Lower lobe of right lung (tissue), 2 donors: ENCODE measurements at regions not wholly inside any gene's neighbourhood (a gene's known extent, or its start where the extent isn't known, plus 50 kb on each side); places are given as distances from the start of the nearest gene placed in this dataset.

Source experiments
- ATAC-seq, 2 donors: fragments of 200-7000 bp; cut with Tn5 transposase; one replicate each; pipeline ENCODE4 v1.9.1; 2020 to 2022; ENCODE audit warnings: mild to moderate bottlenecking in 2 of 2, moderate library complexity in 2 of 2
- DNase-seq: peaks from one replicate; pipeline ENCODE4 v3.0.0-alpha.2; 2020
- H3K27ac ChIP-seq: fragments of 200-600 bp; one replicate; pipeline ENCODE4 v1.8.0; 2022
- H3K27me3 ChIP-seq: fragments of 200-600 bp; one replicate; pipeline ENCODE4 v1.8.0; 2022; ENCODE audit warnings: low read depth
- H3K36me3 ChIP-seq: fragments of 200-600 bp; one replicate; pipeline ENCODE4 v1.8.0; 2022; ENCODE audit warnings: mild to moderate bottlenecking
- H3K4me1 ChIP-seq: fragments of 200-600 bp; one replicate; pipeline ENCODE4 v1.8.0; 2022
- H3K4me3 ChIP-seq: fragments of 200-600 bp; one replicate; pipeline ENCODE4 v1.8.0; 2022; ENCODE audit warnings: mild to moderate bottlenecking
- H3K9me3 ChIP-seq: fragments of 200-600 bp; one replicate; pipeline ENCODE4 v1.8.0; 2022
- intact Hi-C: fragments of 100-400 bp; cut with DNase I; formaldehyde crosslinking; loops from one replicate; pipeline ENCODE4 v1.11.0; 2022
- TF ChIP-seq, protein P1 (sequence below): fragments of 200-600 bp; IDR thresholded peaks from one replicate; pipeline ENCODE4 v1.8.0; 2022; ENCODE audit warnings: antibody characterized with exemption, mild to moderate bottlenecking
- donor health status: DM: no; HTN: yes; CAD: no; lungs with severe emphysema.

DNA sequence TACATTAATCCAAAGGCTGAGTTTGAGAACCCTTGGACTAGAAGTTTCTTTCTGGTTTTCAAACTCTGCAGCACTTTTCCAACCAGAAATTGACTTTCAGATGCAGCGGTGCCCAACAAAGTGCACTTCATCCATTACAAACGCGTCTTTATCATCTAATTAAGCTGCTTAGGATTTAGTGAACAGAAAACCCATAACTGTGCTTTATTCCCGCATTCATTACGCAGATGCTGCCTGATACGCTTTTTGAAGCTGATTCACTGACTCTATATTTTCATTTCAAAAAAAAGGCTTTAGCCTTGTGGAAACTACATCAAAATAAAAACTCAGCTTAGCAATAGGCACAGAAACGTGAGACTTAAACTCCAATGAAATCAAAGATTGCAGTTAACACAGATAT lies 69.8 kb upstream of the CTXND1 start:
- TF ChIP-seq, protein P1, sequence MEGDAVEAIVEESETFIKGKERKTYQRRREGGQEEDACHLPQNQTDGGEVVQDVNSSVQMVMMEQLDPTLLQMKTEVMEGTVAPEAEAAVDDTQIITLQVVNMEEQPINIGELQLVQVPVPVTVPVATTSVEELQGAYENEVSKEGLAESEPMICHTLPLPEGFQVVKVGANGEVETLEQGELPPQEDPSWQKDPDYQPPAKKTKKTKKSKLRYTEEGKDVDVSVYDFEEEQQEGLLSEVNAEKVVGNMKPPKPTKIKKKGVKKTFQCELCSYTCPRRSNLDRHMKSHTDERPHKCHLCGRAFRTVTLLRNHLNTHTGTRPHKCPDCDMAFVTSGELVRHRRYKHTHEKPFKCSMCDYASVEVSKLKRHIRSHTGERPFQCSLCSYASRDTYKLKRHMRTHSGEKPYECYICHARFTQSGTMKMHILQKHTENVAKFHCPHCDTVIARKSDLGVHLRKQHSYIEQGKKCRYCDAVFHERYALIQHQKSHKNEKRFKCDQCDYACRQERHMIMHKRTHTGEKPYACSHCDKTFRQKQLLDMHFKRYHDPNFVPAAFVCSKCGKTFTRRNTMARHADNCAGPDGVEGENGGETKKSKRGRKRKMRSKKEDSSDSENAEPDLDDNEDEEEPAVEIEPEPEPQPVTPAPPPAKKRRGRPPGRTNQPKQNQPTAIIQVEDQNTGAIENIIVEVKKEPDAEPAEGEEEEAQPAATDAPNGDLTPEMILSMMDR: no peak
- intact Hi-C loops: no loop called here

DNA sequence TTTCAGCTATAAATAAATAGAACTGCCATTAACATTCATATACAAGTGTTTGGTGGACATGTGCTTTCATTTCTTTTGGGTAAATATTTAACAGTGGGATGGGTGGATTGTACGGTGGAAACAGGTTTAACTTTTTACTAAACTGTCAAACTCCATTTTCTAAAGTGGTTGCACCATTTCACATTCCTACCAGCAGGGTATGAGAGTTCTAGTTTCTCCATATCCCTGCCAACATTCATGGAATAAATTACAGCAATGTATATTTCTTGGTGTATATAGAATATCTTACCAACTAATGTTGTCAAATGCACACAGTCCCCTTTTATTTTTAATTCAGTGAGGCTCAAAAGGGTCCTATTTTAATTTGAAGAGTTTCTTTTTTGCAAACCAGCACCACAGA lies 71.3 kb upstream of the CTXND1 start:
- Histone ChIP-seq H3K9me3 (peaks cover 4% of the 10 kb centered on the region), H3K27me3 (no peaks in the 10 kb centered on the region), H3K27ac (no peak overlapping the region), H3K4me1 (no peaks in the 10 kb centered on the region), H3K4me3 (no peak overlapping the region), H3K36me3 (no peaks in the 10 kb centered on the region)
- intact Hi-C loops: no loop called here
- TF ChIP-seq, protein P1: no peak
- DNase-seq: no peak
- no peak for ATAC-seq

More for the DNA sequence above, 69.8 kb upstream of the CTXND1 start:
- DNase-seq (no peak), ATAC-seq (no peak)
- Histone ChIP-seq H3K27me3 (no peaks in the 10 kb centered on the region), H3K36me3 (no peaks in the 10 kb centered on the region), H3K9me3 (peaks cover 4% of the 10 kb centered on the region), H3K4me3 (no peak overlapping the region), H3K27ac (no peak overlapping the region), H3K4me1 (no peaks in the 10 kb centered on the region)

DNA sequence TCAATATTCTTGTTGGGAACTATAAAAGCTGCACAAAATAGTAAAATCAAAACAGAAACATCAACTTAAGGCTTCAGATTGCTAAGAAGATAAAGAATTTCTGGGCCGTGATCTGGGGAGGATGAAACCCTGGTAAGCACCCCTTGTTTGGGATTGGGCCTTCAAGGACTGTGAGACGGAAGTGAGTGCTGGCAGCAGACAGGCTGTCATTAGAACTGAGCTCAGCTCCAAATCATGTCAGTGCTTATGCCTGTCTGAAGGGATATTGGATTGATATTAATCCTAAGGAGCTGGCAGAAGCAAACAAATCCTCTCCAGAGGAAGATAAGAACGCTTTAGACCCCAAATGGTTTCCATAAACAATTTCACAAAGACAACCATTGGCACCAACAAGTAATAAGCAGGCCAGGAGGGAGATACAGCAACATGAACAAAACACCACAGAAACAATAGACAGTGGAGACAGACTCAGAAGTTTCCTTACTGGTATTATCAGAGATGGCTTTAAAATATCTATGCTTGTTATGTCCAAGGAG lies 72.6 kb upstream of the CTXND1 start:
- ATAC-seq: no peak
- no peak for DNase-seq

DNA sequence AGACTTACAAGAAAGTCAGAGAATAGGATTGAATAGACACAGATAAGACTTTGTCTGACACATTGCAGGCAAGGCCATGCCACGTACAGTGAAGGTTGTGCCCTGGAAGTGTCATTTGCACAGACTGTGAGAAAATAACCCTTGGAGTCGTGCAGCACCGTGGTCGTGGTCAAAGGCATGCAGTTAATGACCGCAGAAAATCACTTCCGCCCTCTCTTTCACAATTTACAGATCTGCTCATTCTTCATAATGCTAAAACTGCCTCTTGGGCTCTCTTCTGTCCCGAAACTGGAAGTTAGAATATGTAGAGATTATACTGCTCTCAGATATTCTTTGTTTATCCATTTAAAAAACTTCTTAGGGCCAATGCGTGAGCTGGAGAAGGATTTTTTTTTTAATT lies 73.2 kb upstream of the CTXND1 start:
- no peaks in the 10 kb centered on the region for H3K27me3 ChIP-seq
- TF ChIP-seq, protein P1: no peak
- H3K9me3 ChIP-seq: peaks cover 4% of the 10 kb centered on the region
- intact Hi-C loops: no loop called here
- no peak for ATAC-seq
- H3K27ac ChIP-seq: no peak overlapping the region
- no peaks in the 10 kb centered on the region for H3K36me3 ChIP-seq
- DNase-seq: no peak
- H3K4me3 ChIP-seq: no peak overlapping the region
- no peaks in the 10 kb centered on the region for H3K4me1 ChIP-seq

More for the DNA sequence above, 72.6 kb upstream of the CTXND1 start:
- Histone ChIP-seq H3K4me1 (no peaks in the 10 kb centered on the region), H3K4me3 (no peak overlapping the region), H3K27ac (no peak overlapping the region), H3K27me3 (no peaks in the 10 kb centered on the region), H3K36me3 (no peaks in the 10 kb centered on the region), H3K9me3 (peaks cover 4% of the 10 kb centered on the region)
- TF ChIP-seq, protein P1: no peak
- intact Hi-C loops: no loop called here

DNA sequence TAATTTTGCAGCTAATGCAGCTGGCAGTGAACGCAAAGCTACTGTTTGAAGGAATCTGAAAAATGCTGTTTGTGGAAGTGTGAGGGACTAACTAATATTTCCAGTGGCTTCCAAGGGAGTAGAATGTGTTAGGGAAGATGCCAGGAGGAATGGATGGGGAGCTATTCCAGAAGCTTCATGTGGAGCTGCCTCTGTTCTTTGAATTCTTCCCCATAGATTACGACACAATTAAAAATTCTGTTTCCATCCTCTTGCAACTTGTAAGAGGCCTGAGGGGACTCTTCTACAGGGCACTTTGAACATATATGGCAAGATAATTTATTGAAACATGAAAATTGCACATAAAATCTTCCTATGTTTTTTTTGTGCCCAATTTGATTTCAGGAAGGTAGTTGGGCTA lies 74.3 kb upstream of the CTXND1 start:
- DNase-seq (no peak), ATAC-seq (no peak)
- H3K4me3 ChIP-seq: no peak overlapping the region
- peaks cover 4% of the 10 kb centered on the region for H3K9me3 ChIP-seq
- H3K4me1 ChIP-seq: no peaks in the 10 kb centered on the region
- no peaks in the 10 kb centered on the region for H3K27me3 ChIP-seq
- TF ChIP-seq, protein P1: no peak
- H3K36me3 ChIP-seq: no peaks in the 10 kb centered on the region
- no peak overlapping the region for H3K27ac ChIP-seq
- intact Hi-C loops: no loop called here

DNA sequence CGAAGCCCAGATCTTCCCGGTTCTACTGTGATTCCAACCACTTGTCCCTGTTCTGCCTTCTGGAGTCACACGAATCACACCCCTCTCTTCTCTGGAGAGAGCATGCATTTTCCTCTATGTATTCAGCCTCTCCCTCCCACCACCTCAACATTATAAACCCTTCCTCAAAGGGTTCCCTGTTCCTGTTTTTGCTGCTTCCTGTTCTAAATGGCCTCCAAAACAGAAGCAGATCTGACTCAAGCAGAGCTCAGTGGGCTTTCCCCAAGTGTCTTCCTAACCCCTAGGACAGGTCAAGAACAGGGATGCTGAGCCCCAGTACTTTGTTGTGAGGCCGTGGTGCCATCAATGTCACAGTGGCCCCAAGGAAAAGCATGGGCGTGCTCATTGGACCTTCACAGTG lies 75.7 kb upstream of the ARNT2 start:
- Histone ChIP-seq H3K27ac (no peak overlapping the region), H3K4me1 (no peaks in the 10 kb centered on the region), H3K9me3 (peaks cover 1% of the 10 kb centered on the region), H3K4me3 (no peak overlapping the region), H3K27me3 (no peaks in the 10 kb centered on the region), H3K36me3 (no peaks in the 10 kb centered on the region)
- DNase-seq (no peak), ATAC-seq (no peak)
- TF ChIP-seq, protein P1: no peak
- intact Hi-C loops: no loop called here
